CD14-positive monocyte (primary cell): ENCODE measurements at regions not wholly inside any gene's neighbourhood (a gene's known extent, or its start where the extent isn't known, plus 50 kb on each side); places are given as distances from the start of the nearest gene placed in this dataset.

ENCODE experiments used
- DNase-seq, 3 donors: peaks; one replicate each; pipeline ENCODE4 v3.0.0-alpha.2; 2011 to 2022
- H2AFZ ChIP-seq: 2 replicates; pipeline ENCODE4 v1.6.0; 2012; ENCODE audit warnings: mild to moderate bottlenecking, low read depth, low read length, inconsistent platforms; ENCODE audit not compliant: insufficient read depth, poor library complexity, severe bottlenecking
- H3K27ac ChIP-seq, 2 donors: 1 replicate in 1 of 2; 2 replicates in 1 of 2; pipeline ENCODE4 v1.5.1; 2012 to 2013; ENCODE audit warnings: low read length in 2 of 2, control low read depth in 1 of 2, inconsistent platforms in 1 of 2, low read depth in 1 of 2, mild to moderate bottlenecking in 1 of 2
- H3K27me3 ChIP-seq, 2 donors: one replicate each; pipeline versions ENCODE4 v1.6.0 to v1.6.1; 2011 to 2013; ENCODE audit warnings: low read length in 2 of 2; ENCODE audit not compliant: control insufficient read depth in 2 of 2, insufficient read depth in 2 of 2
- H3K36me3 ChIP-seq, 2 donors: replicated peaks in 1 of 2; 1 replicate in 1 of 2; 2 replicates in 1 of 2; pipeline versions ENCODE4 v1.5.1 to v1.6.1; 2012 to 2013; ENCODE audit warnings: low read length in 2 of 2, control low read depth in 1 of 2, inconsistent platforms in 1 of 2, mild to moderate bottlenecking in 1 of 2; ENCODE audit not compliant: insufficient read depth in 2 of 2, control insufficient read depth in 1 of 2
- H3K4me1 ChIP-seq, 2 donors: 1 replicate in 1 of 2; 2 replicates in 1 of 2; pipeline versions ENCODE4 v1.5.1 to v1.6.1; 2012 to 2013; ENCODE audit warnings: low read length in 2 of 2, control low read depth in 1 of 2, inconsistent platforms in 1 of 2, mild to moderate bottlenecking in 1 of 2, moderate library complexity in 1 of 2; ENCODE audit not compliant: insufficient read depth in 2 of 2, control insufficient read depth in 1 of 2
- H3K4me2 ChIP-seq: replicated peaks from 2 replicates; pipeline ENCODE3; 2012; ENCODE audit warnings: low read length, moderate library complexity, mild to moderate bottlenecking; ENCODE audit not compliant: poor library complexity, severe bottlenecking; ENCODE audit errors: extremely low read depth
- H3K4me3 ChIP-seq, 3 experiments: fragments of 200-600 bp in 1 of 3; sonication (generic) in 1 of 3; replicated peaks in 1 of 3; 1 replicate in 2 of 3; 2 replicates in 1 of 3; pipeline ENCODE4 v1.5.1; 2011 to 2013; ENCODE audit warnings: low read length in 3 of 3, mild to moderate bottlenecking in 3 of 3, control low read depth in 2 of 3, low read depth in 2 of 3, inconsistent platforms in 1 of 3, moderate library complexity in 1 of 3
- H3K79me2 ChIP-seq: 2 replicates; pipeline ENCODE4 v1.6.0; 2012; ENCODE audit warnings: mild to moderate bottlenecking, control low read depth, inconsistent platforms, low read length, moderate library complexity; ENCODE audit not compliant: insufficient read depth
- H3K9ac ChIP-seq: 2 replicates; pipeline ENCODE4 v1.6.0; 2017; ENCODE audit warnings: low read length, mild to moderate bottlenecking; ENCODE audit not compliant: insufficient read depth, poor library complexity, severe bottlenecking
- H3K9me3 ChIP-seq, 2 donors: replicated peaks in 1 of 2; 1 replicate in 1 of 2; 2 replicates in 1 of 2; pipeline versions ENCODE4 v1.5.1 to v1.6.1; 2012 to 2013; ENCODE audit warnings: low read length in 2 of 2, control low read depth in 1 of 2; ENCODE audit not compliant: control insufficient read depth in 1 of 2, insufficient read depth in 1 of 2
- H4K20me1 ChIP-seq: 2 replicates; pipeline ENCODE4 v1.6.0; 2012; ENCODE audit warnings: mild to moderate bottlenecking, low read length, control low read depth, moderate library complexity; ENCODE audit not compliant: insufficient read depth
- H3K27ac Mint-ChIP-seq, 7 donors: one replicate each; pipeline ENCODE4 v1.8.0; 2020; ENCODE audit warnings: mild to moderate bottlenecking in 7 of 7, mixed read lengths in 7 of 7, moderate library complexity in 6 of 7, inconsistent platforms in 2 of 7
- H3K27me3 Mint-ChIP-seq, 3 donors: one replicate each; pipeline ENCODE4 v1.8.0; 2021 to 2022; ENCODE audit warnings: low read depth in 3 of 3, mild to moderate bottlenecking in 3 of 3, mixed read lengths in 3 of 3, moderate library complexity in 3 of 3, inconsistent platforms in 1 of 3
- H3K36me3 Mint-ChIP-seq, 2 donors: one replicate each; pipeline ENCODE4 v1.8.0; 2020; ENCODE audit warnings: mixed read lengths in 2 of 2, inconsistent platforms in 1 of 2, mild to moderate bottlenecking in 1 of 2
- H3K4me1 Mint-ChIP-seq: one replicate; pipeline ENCODE4 v1.8.0; 2020; ENCODE audit warnings: mild to moderate bottlenecking, mixed read lengths
- H3K4me3 Mint-ChIP-seq, 2 donors: one replicate each; pipeline ENCODE4 v1.8.0; 2020; ENCODE audit warnings: mild to moderate bottlenecking in 2 of 2, mixed read lengths in 2 of 2, moderate library complexity in 1 of 2
- H3K9me3 Mint-ChIP-seq, 7 donors: one replicate each; pipeline ENCODE4 v1.8.0; 2020 to 2022; ENCODE audit warnings: mixed read lengths in 7 of 7, mild to moderate bottlenecking in 6 of 7, moderate library complexity in 6 of 7, inconsistent platforms in 2 of 7
- CTCF ChIP-seq: fragments of 200-600 bp; IDR thresholded peaks from one replicate; pipeline ENCODE4 v1.8.0; 2022; ENCODE audit warnings: antibody characterized with exemption, mild to moderate bottlenecking
- WGBS: methylation state at CpG from one replicate; pipeline ENCODE4 v1.1.5; 2013; ENCODE audit warnings: missing lambda C conversion rate; ENCODE audit not compliant: insufficient coverage; 5-methylcytosine and 5-hydroxymethylcytosine counted together
- intact Hi-C, 2 donors: fragments of 100-400 bp; cut with micrococcal nuclease; formaldehyde crosslinking; loops; one replicate each; pipeline versions ENCODE4 v1.15.0 to v1.15.1; 2023

DNA sequence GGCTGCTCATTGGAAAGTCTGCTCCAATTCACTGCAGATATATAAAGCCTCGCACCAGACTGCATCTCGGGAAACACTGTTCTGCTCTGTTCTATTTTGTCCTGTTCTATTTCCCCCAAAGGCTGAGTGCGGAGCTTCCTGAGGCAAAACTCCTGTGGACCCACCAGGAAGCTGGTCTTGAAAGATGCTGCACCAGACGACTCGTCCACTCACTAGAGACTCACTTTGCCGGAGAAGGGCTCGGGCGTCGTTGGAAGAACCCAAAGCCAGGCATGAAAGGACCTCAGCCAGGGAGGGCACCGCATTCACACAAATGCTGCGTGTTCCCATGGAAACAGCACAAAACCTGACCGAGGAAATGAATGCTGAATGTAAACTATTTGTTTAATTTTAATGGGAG is 331.2 kb upstream of the SFSWAP start:
- intact Hi-C loops: no loop called here
- no peak overlapping the region for H3K27ac Mint-ChIP-seq
- H3K27me3 Mint-ChIP-seq: peaks cover 0 to 16% (median 6%) of the 10 kb centered on the region in 3 donors
- H3K27me3 ChIP-seq: no peaks in the 10 kb centered on the region
- no peak for DNase-seq
- no peaks in the 10 kb centered on the region for H3K9me3 ChIP-seq
- H4K20me1 ChIP-seq: no peaks in the 10 kb centered on the region
- TF ChIP-seq CTCF: no peak
- no peak overlapping the region for H3K9ac ChIP-seq
- no peaks in the 10 kb centered on the region for H3K4me1 ChIP-seq
- H3K4me1 Mint-ChIP-seq: no peaks in the 10 kb centered on the region
- H3K36me3 ChIP-seq: no peaks in the 10 kb centered on the region
- H2AFZ ChIP-seq: no peak overlapping the region
- no peaks in the 10 kb centered on the region for H3K9me3 Mint-ChIP-seq
- 79% methylated on average over 12 of the region's 12 CpGs for WGBS
- no peaks in the 10 kb centered on the region for H3K79me2 ChIP-seq
- no peak overlapping the region for H3K4me3 Mint-ChIP-seq
- no peaks in the 10 kb centered on the region for H3K36me3 Mint-ChIP-seq
- H3K4me3 ChIP-seq: no peak overlapping the region
- no peak overlapping the region for H3K4me2 ChIP-seq
- H3K27ac ChIP-seq: no peak overlapping the region

DNA sequence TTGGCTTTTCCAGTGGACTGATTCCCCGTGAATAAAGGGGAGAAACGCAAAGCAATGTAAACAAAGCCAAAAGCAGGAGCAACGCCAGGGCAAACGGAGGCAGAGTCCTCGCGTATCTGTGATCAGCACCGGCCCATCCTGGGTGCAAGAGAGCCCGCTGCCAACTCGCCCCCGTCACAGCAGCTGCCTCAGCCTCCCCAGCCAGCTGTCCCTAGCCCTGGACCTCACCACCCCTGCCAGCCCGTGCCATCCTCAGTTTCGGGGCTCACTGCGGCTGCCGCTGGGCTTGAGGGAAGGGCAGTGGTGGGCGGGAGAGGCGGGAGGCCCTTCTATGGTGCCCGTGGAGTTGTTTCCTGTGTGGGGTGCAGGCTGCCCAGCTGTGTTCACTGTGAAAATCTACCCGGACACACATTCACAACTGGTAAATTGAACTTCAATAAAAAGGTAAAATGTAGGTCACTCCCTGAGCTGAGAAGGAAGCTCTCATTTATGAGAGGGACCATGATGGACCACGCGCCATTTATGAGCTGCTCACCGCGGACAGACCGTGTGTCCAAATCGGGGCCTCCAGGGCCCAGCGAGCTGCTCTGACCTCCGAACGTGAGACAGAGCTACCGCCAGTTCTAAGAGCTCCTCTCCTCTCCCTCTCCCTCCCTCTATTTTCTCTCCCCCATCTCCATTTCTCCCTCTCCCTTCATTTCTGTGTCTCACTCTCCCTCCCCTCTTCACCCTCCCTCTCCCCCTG is 330.5 kb upstream of the SFSWAP start:
- Mint-ChIP-seq H3K9me3 (no peaks in the 10 kb centered on the region), H3K4me3 (no peak overlapping the region), H3K4me1 (no peaks in the 10 kb centered on the region), H3K27ac (no peak overlapping the region), H3K27me3 (peaks cover 0 to 18% (median 6%) of the 10 kb centered on the region in 3 donors), H3K36me3 (no peaks in the 10 kb centered on the region)
- Histone ChIP-seq H3K27me3 (no peaks in the 10 kb centered on the region), H3K9me3 (no peaks in the 10 kb centered on the region), H3K27ac (no peak overlapping the region), H3K79me2 (no peaks in the 10 kb centered on the region), H3K36me3 (no peaks in the 10 kb centered on the region), H3K9ac (no peak overlapping the region), H3K4me2 (no peak overlapping the region), H4K20me1 (no peaks in the 10 kb centered on the region), H3K4me1 (no peaks in the 10 kb centered on the region), H3K4me3 (no peak overlapping the region), H2AFZ (no peak overlapping the region)
- DNase-seq: no peak
- no peak for TF ChIP-seq CTCF
- WGBS: 85% methylated on average over 12 of the region's 28 CpGs
- intact Hi-C loops: no loop called here
